Hepatocyte (in vitro differentiated cells): ENCODE measurements at regions not wholly inside any gene's neighbourhood (a gene's known extent, or its start where the extent isn't known, plus 50 kb on each side); places are given as distances from the start of the nearest gene placed in this dataset.

Experiments used
- DNase-seq: peaks from one replicate; pipeline ENCODE4 v3.0.0-alpha.2; 2016; ENCODE audit warnings: low spot score
- H2AFZ ChIP-seq: fragments of 200-600 bp; sonication (generic); 2 replicates; pipeline ENCODE4 v1.6.0; 2016; ENCODE audit warnings: antibody characterized with exemption, mild to moderate bottlenecking
- H3K27ac ChIP-seq: fragments of 200-600 bp; sonication (generic); 2 replicates; pipeline ENCODE4 v1.5.1; 2016; ENCODE audit warnings: mild to moderate bottlenecking
- H3K27me3 ChIP-seq: fragments of 200-600 bp; sonication (generic); 2 replicates; pipeline ENCODE4 v1.6.1; 2016
- H3K36me3 ChIP-seq: fragments of 200-600 bp; sonication (generic); replicated peaks from 2 replicates; pipeline ENCODE4 v1.5.1; 2016; ENCODE audit warnings: low read depth; ENCODE audit not compliant: insufficient read depth
- H3K4me1 ChIP-seq: fragments of 200-600 bp; sonication (generic); 2 replicates; pipeline ENCODE4 v1.5.1; 2016; ENCODE audit warnings: mild to moderate bottlenecking, moderate library complexity; ENCODE audit not compliant: insufficient read depth
- H3K4me2 ChIP-seq: fragments of 200-600 bp; sonication (generic); 2 replicates; pipeline ENCODE4 v1.6.0; 2016
- H3K4me3 ChIP-seq: fragments of 200-600 bp; sonication (generic); 2 replicates; pipeline ENCODE4 v1.5.1; 2016; ENCODE audit warnings: mild to moderate bottlenecking
- H3K79me2 ChIP-seq: fragments of 200-600 bp; sonication (generic); 2 replicates; pipeline ENCODE4 v1.6.0; 2017; ENCODE audit warnings: mild to moderate bottlenecking
- H3K9me2 ChIP-seq: fragments of 200-600 bp; sonication (generic); replicated peaks from 2 replicates; pipeline ENCODE4 v1.6.0; 2017; ENCODE audit warnings: mild to moderate bottlenecking; ENCODE audit not compliant: insufficient read depth
- H3K9me3 ChIP-seq: fragments of 200-600 bp; sonication (generic); 2 replicates; pipeline ENCODE4 v1.5.1; 2016; ENCODE audit warnings: low read depth, mild to moderate bottlenecking
- H4K20me1 ChIP-seq: fragments of 200-600 bp; sonication (generic); 2 replicates; pipeline ENCODE4 v1.6.0; 2016; ENCODE audit warnings: mild to moderate bottlenecking; ENCODE audit not compliant: insufficient read depth, poor library complexity, severe bottlenecking
- CTCF ChIP-seq: fragments of 200-600 bp; sonication (generic); IDR thresholded peaks from 2 replicates; pipeline ENCODE4 v1.5.1; 2016; ENCODE audit warnings: antibody characterized with exemption, mild to moderate bottlenecking; ENCODE audit not compliant: poor library complexity
- EZH2 ChIP-seq: fragments of 200-600 bp; sonication (generic); IDR thresholded peaks from 2 replicates; pipeline ENCODE4 v1.6.1; 2016; ENCODE audit warnings: antibody characterized with exemption, mild to moderate bottlenecking, borderline replicate concordance
- EZH2phosphoT487 ChIP-seq: fragments of 200-600 bp; sonication (generic); IDR thresholded peaks from one replicate; pipeline ENCODE4 v1.6.1; 2018; ENCODE audit warnings: antibody characterized with exemption, mild to moderate bottlenecking, low read depth, moderate library complexity; ENCODE audit not compliant: unreplicated experiment, severe bottlenecking
- WGBS: methylation state at CpG from one replicate; pipeline ENCODE4 v1.1.6; 2016; ENCODE audit warnings: low lambda C conversion rate; ENCODE audit errors: missing lambda C conversion rate; 5-methylcytosine and 5-hydroxymethylcytosine counted together

- Histone ChIP-seq H3K79me2 (no peaks in the 10 kb centered on the region), H4K20me1 (no peaks in the 10 kb centered on the region), H2AFZ (no peak overlapping the region), H3K9me2 (no peaks in the 10 kb centered on the region), H3K4me3 (no peak overlapping the region), H3K9me3 (peaks cover 11% of the 10 kb centered on the region), H3K27me3 (no peaks in the 10 kb centered on the region), H3K4me2 (no peak overlapping the region), H3K4me1 (no peaks in the 10 kb centered on the region), H3K36me3 (no peaks in the 10 kb centered on the region), H3K27ac (no peak overlapping the region)
- WGBS = 85% methylated on average over 2 of the region's 2 CpGs
- TF ChIP-seq CTCF = no peak
- no peak for TF ChIP-seq EZH2phosphoT487
- no peak for TF ChIP-seq EZH2
- no peak for DNase-seq
These were observed 201.8 kb upstream of the GULP1 start for GRCh38 chr2:188089901-188090300.

GRCh38 chr2:188091220-188091619 lies 200.5 kb upstream of the GULP1 start:
- Histone ChIP-seq H3K9me2 (no peaks in the 10 kb centered on the region), H3K4me1 (no peaks in the 10 kb centered on the region), H3K9me3 (peaks cover 11% of the 10 kb centered on the region), H4K20me1 (no peaks in the 10 kb centered on the region), H3K4me3 (no peak overlapping the region), H3K27me3 (no peaks in the 10 kb centered on the region), H3K27ac (no peak overlapping the region), H3K4me2 (no peak overlapping the region), H3K36me3 (no peaks in the 10 kb centered on the region), H2AFZ (no peak overlapping the region), H3K79me2 (no peaks in the 10 kb centered on the region)
- no peak for DNase-seq
- no peak for TF ChIP-seq CTCF
- no peak for TF ChIP-seq EZH2
- TF ChIP-seq EZH2phosphoT487 = no peak

DNA sequence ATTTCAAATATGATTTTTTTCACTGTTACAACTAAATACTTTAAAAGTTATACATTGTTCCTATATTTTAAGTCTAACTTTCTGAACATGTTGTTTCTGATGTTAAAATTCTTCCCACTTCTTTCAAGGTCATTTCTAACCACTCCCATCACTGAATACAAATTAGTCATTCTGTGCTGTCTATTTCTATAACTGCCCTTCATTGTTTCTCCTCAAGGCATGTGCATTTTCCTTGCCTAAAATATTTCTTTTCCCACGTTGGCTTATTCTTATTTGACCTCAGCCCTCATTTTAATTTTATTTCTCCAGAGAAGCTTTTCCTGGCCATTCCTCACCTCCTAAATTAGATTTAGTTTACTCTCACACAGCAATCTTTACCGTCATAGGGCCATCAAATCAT lies 198.9 kb upstream of the GULP1 start:
- H3K4me2 ChIP-seq = no peak overlapping the region
- no peak overlapping the region for H2AFZ ChIP-seq
- H3K27me3 ChIP-seq = no peaks in the 10 kb centered on the region
- no peak overlapping the region for H3K4me3 ChIP-seq
- H3K9me3 ChIP-seq = no peaks in the 10 kb centered on the region
- no peaks in the 10 kb centered on the region for H4K20me1 ChIP-seq
- no peaks in the 10 kb centered on the region for H3K79me2 ChIP-seq
- WGBS = 84% methylated on average over 2 of the region's 2 CpGs
- no peak overlapping the region for H3K27ac ChIP-seq
- TF ChIP-seq EZH2 (no peak), EZH2phosphoT487 (no peak), CTCF (no peak)
- DNase-seq = no peak
- no peaks in the 10 kb centered on the region for H3K36me3 ChIP-seq
- no peaks in the 10 kb centered on the region for H3K9me2 ChIP-seq
- H3K4me1 ChIP-seq = no peaks in the 10 kb centered on the region

DNA sequence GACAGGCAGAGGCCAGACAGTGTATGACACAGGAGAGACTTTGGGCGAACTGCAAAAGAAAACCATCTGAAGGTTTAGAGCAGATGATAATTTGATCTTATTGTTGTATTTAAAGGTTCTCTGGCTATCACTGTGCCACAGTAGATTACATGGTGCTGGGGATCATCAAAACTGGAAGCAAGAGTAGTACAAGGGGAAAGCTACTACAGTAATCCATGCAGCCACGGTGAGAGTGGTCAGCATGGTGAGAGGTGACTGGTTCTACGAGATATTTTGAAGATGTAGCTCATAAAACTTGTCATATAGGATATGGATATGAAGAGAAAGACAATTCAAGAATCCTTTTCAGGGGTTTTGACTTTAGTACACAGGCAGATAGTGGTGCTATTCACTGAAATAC lies 194.8 kb upstream of the GULP1 start:
- Histone ChIP-seq H3K4me2 (no peak overlapping the region), H4K20me1 (no peaks in the 10 kb centered on the region), H3K27me3 (no peaks in the 10 kb centered on the region), H3K27ac (no peak overlapping the region), H3K79me2 (no peaks in the 10 kb centered on the region), H3K4me3 (no peak overlapping the region), H3K36me3 (no peaks in the 10 kb centered on the region), H3K4me1 (no peaks in the 10 kb centered on the region), H3K9me2 (no peaks in the 10 kb centered on the region), H2AFZ (no peak overlapping the region), H3K9me3 (no peaks in the 10 kb centered on the region)
- 90% methylated on average over 3 of the region's 3 CpGs for WGBS
- no peak for DNase-seq
- TF ChIP-seq EZH2 (no peak), CTCF (no peak), EZH2phosphoT487 (no peak)
